ENCODE measurements at regions not wholly inside any gene's neighbourhood (a gene's known extent, or its start where the extent isn't known, plus 50 kb on each side); places are given as distances from the start of the nearest gene placed in this dataset.
"Not testable (repeated sequence)": the region's sequence is repeated elsewhere in the genome, so short reads cannot be mapped to it uniquely, and the experiment has no call there.

DNA sequence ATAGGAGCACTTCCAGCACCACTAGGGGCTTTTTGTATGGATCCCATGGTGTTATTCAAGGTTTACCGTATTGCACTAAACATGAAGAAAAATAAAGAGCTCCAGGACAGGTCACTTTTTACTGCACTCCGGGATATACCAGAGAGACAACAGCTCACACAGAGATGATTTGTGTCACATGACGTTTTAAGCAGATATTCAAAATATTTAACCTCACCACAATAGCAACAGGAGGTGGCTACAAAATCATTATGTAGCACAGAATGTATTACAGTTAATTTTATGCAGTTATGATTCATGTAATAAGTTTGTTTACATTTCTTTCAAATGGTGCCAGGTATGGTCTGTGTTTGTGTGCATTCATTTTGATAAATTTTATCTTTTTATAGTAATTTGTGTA lies 100.6 kb downstream of the LUZP4 start:
- TF ChIP-seq POLR2A (IDR thresholded peaks at IDR 0.05) (no peak), EP300 (IDR thresholded peaks at IDR 0.05) (no peak), POLR2AphosphoS5 (IDR thresholded peaks at IDR 0.05) (no peak), CTCF (IDR thresholded peaks at IDR 0.05) (no peak)
- H3K9me3 ChIP-seq, result no peaks in the 10 kb centered on the region
- no peak overlapping the region for H3K4me3 ChIP-seq
- H3K36me3 ChIP-seq, result no peaks in the 10 kb centered on the region
- H3K4me1 ChIP-seq, result no peaks in the 10 kb centered on the region
- WGBS, 2 donors, result 76 to 92% methylated on average over 3 of the region's 3 CpGs
- H3K27me3 ChIP-seq, result no peaks in the 10 kb centered on the region
- H3K27ac ChIP-seq, result no peak overlapping the region
- DNase-seq, result no peak
- intact Hi-C loops (cut with DNase I), result no loop called here

- H3K4me1 ChIP-seq, result no peaks in the 10 kb centered on the region
- no peaks in the 10 kb centered on the region for H3K36me3 ChIP-seq
- intact Hi-C loops (cut with DNase I), result no loop called here
- TF ChIP-seq POLR2AphosphoS5 (IDR thresholded peaks at IDR 0.05), result no peak
- TF ChIP-seq EP300 (IDR thresholded peaks at IDR 0.05), result no peak
- TF ChIP-seq CTCF (IDR thresholded peaks at IDR 0.05), result no peak
- no peak for TF ChIP-seq POLR2A (IDR thresholded peaks at IDR 0.05)
- DNase-seq, result no peak
- H3K9me3 ChIP-seq, result no peaks in the 10 kb centered on the region
- H3K27ac ChIP-seq, result no peak overlapping the region
- WGBS, 2 donors, result 67% methylated on average over 2 of the region's 2 CpGs
- no peak overlapping the region for H3K4me3 ChIP-seq
- H3K27me3 ChIP-seq, result no peaks in the 10 kb centered on the region
Observed at GRCh38 chrX:115392031-115392430, 102.5 kb downstream of the LUZP4 start.

- TF ChIP-seq POLR2AphosphoS5 (IDR thresholded peaks at IDR 0.05) (no peak), POLR2A (IDR thresholded peaks at IDR 0.05) (no peak)
- 67 to 78% methylated on average over 1 of the region's 1 CpG for WGBS, 2 donors
- no peak for DNase-seq
- Histone ChIP-seq H3K4me1 (no peaks in the 10 kb centered on the region), H3K4me3 (no peak overlapping the region), H3K9me3 (no peaks in the 10 kb centered on the region), H3K27ac (no peak overlapping the region), H3K36me3 (no peaks in the 10 kb centered on the region), H3K27me3 (no peaks in the 10 kb centered on the region)
- intact Hi-C loops (cut with DNase I), result no loop called here
Observed at GRCh38 chrX:115392871-115393270, 103.4 kb downstream of the LUZP4 start.

DNA sequence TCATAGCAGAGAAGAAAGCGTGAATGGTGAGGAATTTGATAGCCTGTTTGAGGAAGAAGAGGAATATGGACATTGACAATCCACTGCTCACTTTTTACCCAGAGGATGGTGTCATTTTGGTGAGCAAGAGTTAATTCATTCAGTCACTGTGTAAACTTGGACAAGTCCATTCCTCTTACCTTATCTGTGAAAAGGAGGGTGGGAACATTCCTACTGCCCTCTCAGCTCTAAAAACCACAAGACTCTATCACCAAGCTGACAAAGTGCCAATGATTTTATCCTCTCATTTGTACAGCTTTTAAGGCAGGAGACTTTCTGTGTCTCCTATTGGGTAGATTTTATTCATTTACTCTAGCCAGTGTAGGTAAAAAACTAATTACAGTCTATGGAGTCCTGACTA lies 103.8 kb downstream of the LUZP4 start:
- intact Hi-C loops (cut with DNase I), result no loop called here
- DNase-seq, result no peak
- Histone ChIP-seq H3K27me3 (no peaks in the 10 kb centered on the region), H3K4me1 (no peaks in the 10 kb centered on the region), H3K36me3 (no peaks in the 10 kb centered on the region), H3K27ac (no peak overlapping the region), H3K9me3 (no peaks in the 10 kb centered on the region), H3K4me3 (no peak overlapping the region)
- TF ChIP-seq POLR2AphosphoS5 (IDR thresholded peaks at IDR 0.05) (no peak), POLR2A (IDR thresholded peaks at IDR 0.05) (no peak), EP300 (IDR thresholded peaks at IDR 0.05) (no peak)
- WGBS, 2 donors, result 78 to 88% methylated on average over 1 of the region's 1 CpG

DNA sequence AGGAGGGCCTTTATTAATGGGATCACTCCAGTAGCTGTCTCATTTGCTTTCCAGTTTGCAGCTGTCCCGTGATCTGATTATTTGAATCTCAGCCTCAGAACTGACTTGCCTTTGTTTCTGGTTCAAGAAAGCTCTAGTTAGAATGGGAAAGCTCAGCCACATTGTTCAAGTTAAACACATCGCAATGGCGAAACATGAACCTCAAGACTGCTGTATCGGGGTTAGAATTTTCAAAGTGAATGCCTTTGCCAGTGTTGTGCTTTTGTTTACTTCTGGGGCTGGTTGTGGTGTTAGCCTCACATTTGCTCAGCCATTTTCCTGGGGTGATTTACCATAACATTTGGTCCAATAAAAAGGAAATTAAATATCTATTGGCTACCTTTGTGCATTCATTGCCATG lies 105.3 kb downstream of the LUZP4 start:
- H3K4me3 ChIP-seq; H3K27me3 ChIP-seq; intact Hi-C loops (cut with DNase I); DNase-seq; H3K4me1 ChIP-seq; H3K27ac ChIP-seq; H3K36me3 ChIP-seq; H3K9me3 ChIP-seq: not testable (repeated sequence)
- 85 to 90% methylated on average over 4 of the region's 4 CpGs for whole genome bisulfite sequencing, 2 donors

DNA sequence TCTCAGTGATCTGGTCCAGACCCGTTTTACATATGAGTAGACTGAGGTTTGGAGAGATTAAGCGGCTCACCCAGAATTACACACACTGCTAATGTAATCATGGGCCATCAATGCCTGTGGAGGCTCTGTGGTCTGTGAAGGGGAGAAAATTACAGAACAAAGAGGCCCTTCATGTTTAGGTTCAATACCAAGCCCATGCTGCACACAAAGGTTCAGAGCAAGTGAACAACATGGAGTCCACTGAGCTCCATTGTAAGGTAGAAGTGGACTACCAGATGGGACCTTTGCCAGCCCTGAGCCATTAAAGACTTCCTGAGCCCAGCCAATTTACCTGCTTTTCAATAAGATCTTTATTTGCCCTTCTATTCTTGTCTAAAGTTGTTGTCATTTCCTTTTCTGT lies 109.8 kb downstream of the LUZP4 start:
- WGBS, 2 donors, result 85 to 93% methylated on average over 2 of the region's 2 CpGs
- Histone ChIP-seq H3K27ac (no peak overlapping the region), H3K4me3 (no peak overlapping the region), H3K4me1 (no peaks in the 10 kb centered on the region), H3K36me3 (no peaks in the 10 kb centered on the region), H3K27me3 (no peaks in the 10 kb centered on the region), H3K9me3 (no peaks in the 10 kb centered on the region)
- DNase-seq, result no peak
- intact Hi-C loops (cut with DNase I), result no loop called here
- TF ChIP-seq EP300 (IDR thresholded peaks at IDR 0.05) (no peak), CTCF (IDR thresholded peaks at IDR 0.05) (no peak), POLR2AphosphoS5 (IDR thresholded peaks at IDR 0.05) (no peak), POLR2A (IDR thresholded peaks at IDR 0.05) (no peak)
